Stimulated activated naive CD8-positive, alpha-beta T cell treated with anti-CD3 and anti-CD28 coated beads, Interleukin-15, Interleukin-2, amounts not matched to agents 100 ng/mL and 50 ng/mL, for 24 hours (primary cell): ENCODE measurements at regions not wholly inside any gene's neighbourhood (a gene's known extent, or its start where the extent isn't known, plus 50 kb on each side); places are given as distances from the start of the nearest gene placed in this dataset.
"Not testable (repeated sequence)": the region's sequence is repeated elsewhere in the genome, so short reads cannot be mapped to it uniquely, and the experiment has no call there.

Experiments
- H3K27ac Mint-ChIP-seq: one replicate; pipeline ENCODE4 v1.8.0; 2021; ENCODE audit warnings: mild to moderate bottlenecking, mixed read lengths
- H3K27me3 Mint-ChIP-seq: one replicate; pipeline ENCODE4 v1.8.0; 2021; ENCODE audit warnings: mixed read lengths
- H3K36me3 Mint-ChIP-seq: one replicate; pipeline ENCODE4 v1.8.0; 2021; ENCODE audit warnings: low read depth, mixed read lengths
- H3K4me1 Mint-ChIP-seq: one replicate; pipeline ENCODE4 v1.8.0; 2021; ENCODE audit warnings: low read depth, mixed read lengths
- H3K4me3 Mint-ChIP-seq: one replicate; pipeline ENCODE4 v1.8.0; 2021; ENCODE audit warnings: mild to moderate bottlenecking, mixed read lengths
- H3K9me3 Mint-ChIP-seq: one replicate; pipeline ENCODE4 v1.8.0; 2021; ENCODE audit warnings: mixed read lengths

GRCh38 chr13:50730496-50731351 is 112.8 kb downstream of the DLEU7 start:
- Mint-ChIP-seq H3K27me3 (peaks cover 11% of the 10 kb centered on the region), H3K36me3 (peaks cover 6% of the 10 kb centered on the region), H3K4me1 (peaks cover 5% of the 10 kb centered on the region), H3K27ac (no peak overlapping the region), H3K4me3 (no peak overlapping the region), H3K9me3 (peaks cover 10% of the 10 kb centered on the region)

- Mint-ChIP-seq H3K36me3 (peaks cover 6% of the 10 kb centered on the region), H3K4me1 (peaks cover 5% of the 10 kb centered on the region), H3K27me3 (peaks cover 11% of the 10 kb centered on the region), H3K4me3 (no peak overlapping the region), H3K9me3 (peaks cover 10% of the 10 kb centered on the region), H3K27ac (no peak overlapping the region)
Observed at GRCh38 chr13:50731400-50731799, 112.1 kb downstream of the DLEU7 start.

- Mint-ChIP-seq H3K27me3 (peaks cover 11% of the 10 kb centered on the region), H3K27ac (no peak overlapping the region), H3K9me3 (peaks cover 10% of the 10 kb centered on the region), H3K36me3 (peaks cover 6% of the 10 kb centered on the region), H3K4me3 (no peak overlapping the region), H3K4me1 (peaks cover 5% of the 10 kb centered on the region)
Observed at GRCh38 chr13:50732712-50733111, 110.8 kb downstream of the DLEU7 start.

DNA sequence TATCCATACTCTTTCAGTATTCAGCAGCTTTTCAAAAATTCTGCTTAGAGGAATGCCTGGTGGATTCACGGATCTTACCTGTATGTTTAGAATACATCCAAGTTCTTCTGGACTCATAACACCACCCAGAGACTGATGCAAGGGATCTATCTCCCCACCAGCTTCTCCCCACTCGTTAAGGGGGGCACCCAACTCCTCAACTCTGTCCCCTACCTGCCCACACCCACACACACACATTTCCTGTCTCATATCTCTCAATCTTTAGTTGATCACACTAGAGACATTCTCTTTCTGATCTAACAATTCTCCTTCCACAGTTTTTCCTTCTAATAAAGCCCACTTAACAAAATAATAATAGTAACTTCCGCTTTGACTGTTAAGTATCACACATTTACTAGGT is 110.1 kb downstream of the DLEU7 start:
- H3K4me1 Mint-ChIP-seq = peaks cover 5% of the 10 kb centered on the region

GRCh38 chr13:50735071-50735470 is 108.4 kb downstream of the DLEU7 start:
- Mint-ChIP-seq H3K4me1 (peaks cover 5% of the 10 kb centered on the region), H3K27ac (no peak overlapping the region), H3K9me3 (peaks cover 7% of the 10 kb centered on the region), H3K27me3 (peaks cover 9% of the 10 kb centered on the region), H3K4me3 (no peak overlapping the region), H3K36me3 (peaks cover 4% of the 10 kb centered on the region)

More for the DNA sequence above, 110.1 kb downstream of the DLEU7 start:
- Mint-ChIP-seq H3K27ac (no peak overlapping the region), H3K36me3 (peaks cover 6% of the 10 kb centered on the region), H3K9me3 (peaks cover 10% of the 10 kb centered on the region), H3K4me3 (no peak overlapping the region), H3K27me3 (peaks cover 11% of the 10 kb centered on the region)

DNA sequence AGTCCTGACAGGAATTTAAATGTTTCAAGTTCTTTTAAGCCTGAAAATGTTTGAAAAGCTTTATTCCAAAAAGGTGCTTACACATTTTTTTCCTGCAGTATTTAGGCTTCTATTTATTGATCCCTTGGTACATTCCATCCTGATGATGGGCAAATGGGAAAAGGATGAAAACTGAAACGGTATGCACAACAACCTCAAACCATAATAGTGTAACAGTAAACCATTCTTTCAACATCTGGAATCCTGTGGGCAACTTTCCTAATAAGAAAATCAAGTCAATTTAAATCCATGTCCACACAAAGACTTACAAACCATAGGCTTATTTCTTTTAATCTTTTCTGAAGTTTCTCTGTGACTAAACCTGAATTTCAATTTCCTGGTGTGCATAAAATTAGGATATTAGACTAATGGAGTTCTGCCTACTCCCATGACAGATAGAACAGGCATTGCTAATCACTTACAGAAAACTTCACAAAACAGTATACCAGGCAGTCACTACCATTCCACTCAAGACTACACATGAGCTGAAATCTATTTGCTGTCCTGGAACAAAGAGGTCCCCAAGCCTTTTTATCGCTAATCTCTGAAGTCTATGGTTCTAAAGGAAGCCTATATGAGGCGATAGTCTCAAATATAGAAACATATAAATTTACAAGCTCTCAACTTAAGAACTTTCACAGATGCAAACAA is 103.3 kb downstream of the DLEU7 start:
- Mint-ChIP-seq H3K4me3 (no peak overlapping the region), H3K9me3 (no peaks in the 10 kb centered on the region), H3K4me1 (no peaks in the 10 kb centered on the region), H3K36me3 (no peaks in the 10 kb centered on the region), H3K27me3 (no peaks in the 10 kb centered on the region), H3K27ac (no peak overlapping the region)

- Mint-ChIP-seq H3K9me3 (no peaks in the 10 kb centered on the region), H3K27ac (no peak overlapping the region)
Observed at GRCh38 chr13:50742353-50742752, 101.1 kb downstream of the DLEU7 start.

DNA sequence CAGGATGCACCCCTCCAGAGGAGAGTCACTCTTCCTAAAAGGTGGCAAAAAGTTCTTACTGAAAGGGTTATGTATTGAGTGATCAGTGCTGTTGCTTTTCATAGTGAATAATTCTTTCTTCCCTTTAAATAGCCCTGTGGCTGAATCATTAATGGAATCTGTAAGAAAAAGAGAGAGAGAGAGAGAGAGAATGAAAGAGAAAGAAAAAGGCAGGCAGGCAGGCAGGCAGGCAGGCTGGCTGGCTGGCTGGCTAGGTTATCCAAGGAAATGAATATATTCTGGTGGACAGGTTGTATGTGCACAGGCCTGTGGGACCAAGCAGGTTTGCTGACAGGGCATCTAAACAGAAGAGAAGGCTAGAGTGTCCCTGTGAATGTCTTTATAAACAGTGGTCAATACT is 100.5 kb downstream of the DLEU7 start:
- no peaks in the 10 kb centered on the region for H3K36me3 Mint-ChIP-seq
- no peak overlapping the region for H3K4me3 Mint-ChIP-seq
- no peaks in the 10 kb centered on the region for H3K9me3 Mint-ChIP-seq
- H3K27ac Mint-ChIP-seq = peak overlapping the region; percentile 38
- H3K27me3 Mint-ChIP-seq = no peaks in the 10 kb centered on the region
- H3K4me1 Mint-ChIP-seq = no peaks in the 10 kb centered on the region

More at GRCh38 chr13:50742353-50742752, 101.1 kb downstream of the DLEU7 start:
- Mint-ChIP-seq H3K27me3 (no peaks in the 10 kb centered on the region), H3K4me3 (no peak overlapping the region), H3K4me1 (no peaks in the 10 kb centered on the region), H3K36me3 (no peaks in the 10 kb centered on the region)

- Mint-ChIP-seq H3K36me3 (no peaks in the 10 kb centered on the region), H3K27me3 (no peaks in the 10 kb centered on the region), H3K27ac (no peak overlapping the region), H3K9me3 (no peaks in the 10 kb centered on the region), H3K4me1 (no peaks in the 10 kb centered on the region), H3K4me3 (no peak overlapping the region)
Observed at GRCh38 chr13:50744116-50744660, 99.3 kb downstream of the DLEU7 start.

- H3K4me3 Mint-ChIP-seq = no peak overlapping the region
- no peaks in the 10 kb centered on the region for H3K27me3 Mint-ChIP-seq
- no peak overlapping the region for H3K27ac Mint-ChIP-seq
- no peaks in the 10 kb centered on the region for H3K4me1 Mint-ChIP-seq
- no peaks in the 10 kb centered on the region for H3K9me3 Mint-ChIP-seq
- no peaks in the 10 kb centered on the region for H3K36me3 Mint-ChIP-seq
Observed at GRCh38 chr13:50745542-50746115, 97.9 kb downstream of the DLEU7 start.

GRCh38 chr13:50747737-50748350 is 95.6 kb downstream of the DLEU7 start:
- H3K27me3 Mint-ChIP-seq = no peaks in the 10 kb centered on the region
- H3K27ac Mint-ChIP-seq = no peak overlapping the region
- no peaks in the 10 kb centered on the region for H3K9me3 Mint-ChIP-seq
- H3K36me3 Mint-ChIP-seq = no peaks in the 10 kb centered on the region
- no peak overlapping the region for H3K4me3 Mint-ChIP-seq
- peaks cover 7% of the 10 kb centered on the region for H3K4me1 Mint-ChIP-seq

GRCh38 chr13:50753221-50753620 is 90.3 kb downstream of the DLEU7 start:
- H3K27ac Mint-ChIP-seq, H3K9me3 Mint-ChIP-seq: not testable (repeated sequence)
- H3K4me1 Mint-ChIP-seq = peaks cover 20% of the 10 kb centered on the region

DNA sequence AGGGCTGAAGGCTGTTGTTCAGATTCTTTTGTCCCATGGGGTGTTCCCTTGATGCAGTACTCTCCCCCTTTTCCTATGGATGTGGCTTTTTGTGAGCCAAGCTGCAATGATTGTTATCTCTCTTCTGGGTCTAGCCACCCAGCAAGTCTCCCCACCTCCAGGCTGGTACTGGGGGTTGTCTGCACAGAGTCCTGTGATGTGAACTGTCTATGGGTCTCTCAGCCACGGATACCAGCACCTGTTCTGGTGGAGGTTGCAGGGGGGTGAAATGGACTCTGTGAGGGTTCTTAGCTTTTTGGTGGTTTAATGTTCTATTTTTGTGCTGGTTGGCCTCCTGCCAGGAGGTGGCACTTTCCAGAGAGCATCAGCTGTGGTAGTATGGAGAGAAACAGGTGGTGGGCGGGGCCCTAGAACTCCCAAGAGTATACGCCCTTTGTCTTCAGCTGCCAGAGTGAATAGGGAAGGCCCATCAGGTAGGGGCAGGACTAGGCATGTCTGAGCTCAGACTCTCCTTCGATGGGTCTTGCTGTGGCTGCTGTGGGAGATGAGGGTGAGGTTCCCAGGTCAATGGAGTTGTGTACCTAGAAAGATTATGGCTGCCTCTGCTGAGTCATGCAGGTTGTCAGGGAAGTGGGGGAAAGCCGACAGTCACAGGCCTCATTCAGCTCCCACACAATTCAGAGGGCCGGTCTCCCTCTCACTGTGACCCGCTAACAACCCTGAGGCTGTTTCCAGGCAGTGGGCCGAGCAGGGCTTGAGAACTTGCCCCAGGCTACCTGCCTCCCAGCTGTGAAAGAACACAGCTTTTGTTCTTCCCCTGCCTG is 87.4 kb downstream of the DLEU7 start:
- H3K4me3 Mint-ChIP-seq, H3K27ac Mint-ChIP-seq, H3K27me3 Mint-ChIP-seq, H3K36me3 Mint-ChIP-seq, H3K9me3 Mint-ChIP-seq: not testable (repeated sequence)
- H3K4me1 Mint-ChIP-seq = peaks cover 24% of the 10 kb centered on the region

More at GRCh38 chr13:50753221-50753620, 90.3 kb downstream of the DLEU7 start:
- not testable (repeated sequence) for H3K36me3 Mint-ChIP-seq, H3K27me3 Mint-ChIP-seq, H3K4me3 Mint-ChIP-seq

DNA sequence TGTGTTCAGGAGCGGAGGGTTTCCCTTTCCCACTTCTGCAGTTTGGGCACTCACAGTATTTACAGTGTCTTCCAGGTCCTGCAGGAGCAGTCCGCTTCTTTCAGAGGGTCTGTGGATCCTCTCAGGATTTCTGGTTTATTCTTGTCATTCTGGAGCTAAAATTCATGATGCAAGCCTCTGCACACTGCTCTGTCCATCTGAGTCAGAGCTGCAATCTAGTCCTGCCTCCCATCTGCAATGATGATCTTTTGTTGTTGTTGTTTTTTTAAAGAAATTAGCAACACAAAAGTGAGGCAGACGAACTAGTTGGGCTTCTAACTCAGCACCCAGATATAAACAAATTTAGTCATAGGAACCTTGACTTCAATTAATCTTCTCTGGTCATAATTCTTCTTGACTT is 86.5 kb downstream of the DLEU7 start:
- H3K4me3 Mint-ChIP-seq = no peak overlapping the region
- H3K9me3 Mint-ChIP-seq = peaks cover 4% of the 10 kb centered on the region
- H3K27me3 Mint-ChIP-seq = no peaks in the 10 kb centered on the region
- H3K36me3 Mint-ChIP-seq = no peaks in the 10 kb centered on the region
- H3K4me1 Mint-ChIP-seq = peaks cover 18% of the 10 kb centered on the region
- no peak overlapping the region for H3K27ac Mint-ChIP-seq
